Right atrium auricular region (tissue), 2 donors: ENCODE measurements at regions not wholly inside any gene's neighbourhood (a gene's known extent, or its start where the extent isn't known, plus 50 kb on each side); places are given as distances from the start of the nearest gene placed in this dataset.

ENCODE experiments used
- DNase-seq: peaks from one replicate; pipeline ENCODE4 v3.0.0-alpha.2; 2019; ENCODE audit warnings: low spot score
- H3K27ac ChIP-seq, 2 donors: fragments of 200-600 bp; sonication (generic); 1 replicate in 1 of 2; 2 replicates in 1 of 2; pipeline ENCODE4 v1.5.1; 2016 to 2019
- H3K27me3 ChIP-seq, 2 donors: fragments of 200-600 bp; sonication (generic); one replicate each; pipeline versions ENCODE4 v1.5.1 to v1.6.0; 2017 to 2019
- H3K36me3 ChIP-seq: fragments of 200-600 bp; sonication (generic); one replicate; pipeline ENCODE4 v1.5.1; 2016
- H3K4me1 ChIP-seq, 2 donors: fragments of 200-600 bp; sonication (generic); one replicate each; pipeline versions ENCODE4 v1.5.1 to v1.6.0; 2017 to 2019
- H3K4me3 ChIP-seq, 2 donors: fragments of 200-600 bp; sonication (generic); 1 replicate in 1 of 2; 2 replicates in 1 of 2; pipeline ENCODE4 v1.5.1; 2017 to 2019; ENCODE audit warnings: mild to moderate bottlenecking in 1 of 2, moderate library complexity in 1 of 2
- H3K9me3 ChIP-seq, 2 donors: fragments of 200-600 bp; sonication (generic); one replicate each; pipeline ENCODE4 v1.5.1; 2019
- CTCF ChIP-seq, 2 donors: fragments of 200-600 bp; sonication (generic); IDR thresholded peaks; one replicate each; pipeline ENCODE4 v1.5.1; 2019; ENCODE audit warnings: antibody characterized with exemption in 2 of 2

GRCh38 chr1:187854457-187854856 is 1025.7 kb downstream of the PLA2G4A start:
- no peaks in the 10 kb centered on the region for H3K9me3 ChIP-seq
- H3K4me1 ChIP-seq, result no peaks in the 10 kb centered on the region
- no peaks in the 10 kb centered on the region for H3K36me3 ChIP-seq
- H3K27ac ChIP-seq, result no peak overlapping the region
- no peak overlapping the region for H3K4me3 ChIP-seq
- no peak for DNase-seq
- no peak for TF ChIP-seq CTCF (IDR thresholded peaks at IDR 0.05)
- H3K27me3 ChIP-seq, result no peaks in the 10 kb centered on the region

- no peak for DNase-seq
- H3K27me3 ChIP-seq, result no peaks in the 10 kb centered on the region
- TF ChIP-seq CTCF (IDR thresholded peaks at IDR 0.05), result no peak
- no peak overlapping the region for H3K4me3 ChIP-seq
- H3K9me3 ChIP-seq, result no peaks in the 10 kb centered on the region
- no peaks in the 10 kb centered on the region for H3K36me3 ChIP-seq
- no peak overlapping the region for H3K27ac ChIP-seq
- no peaks in the 10 kb centered on the region for H3K4me1 ChIP-seq
Measured at GRCh38 chr1:187862506-187862905, 1033.8 kb downstream of the PLA2G4A start.

- DNase-seq, result no peak
- Histone ChIP-seq H3K4me3 (no peak overlapping the region), H3K27me3 (no peaks in the 10 kb centered on the region), H3K36me3 (no peaks in the 10 kb centered on the region), H3K4me1 (no peaks in the 10 kb centered on the region), H3K27ac (no peak overlapping the region), H3K9me3 (no peaks in the 10 kb centered on the region)
- no peak for TF ChIP-seq CTCF (IDR thresholded peaks at IDR 0.05)
Measured at GRCh38 chr1:187870552-187870951, 1041.8 kb downstream of the PLA2G4A start.

GRCh38 chr1:187871177-187871845 is 1042.6 kb downstream of the PLA2G4A start:
- Histone ChIP-seq H3K4me3 (no peak overlapping the region), H3K36me3 (no peaks in the 10 kb centered on the region), H3K9me3 (no peaks in the 10 kb centered on the region), H3K4me1 (no peaks in the 10 kb centered on the region), H3K27ac (no peak overlapping the region), H3K27me3 (no peaks in the 10 kb centered on the region)
- no peak for DNase-seq
- TF ChIP-seq CTCF (IDR thresholded peaks at IDR 0.05), result no peak

- no peaks in the 10 kb centered on the region for H3K4me1 ChIP-seq
- no peaks in the 10 kb centered on the region for H3K9me3 ChIP-seq
- no peaks in the 10 kb centered on the region for H3K36me3 ChIP-seq
- no peak overlapping the region for H3K27ac ChIP-seq
- DNase-seq, result no peak
- H3K27me3 ChIP-seq, result no peaks in the 10 kb centered on the region
- no peak for TF ChIP-seq CTCF (IDR thresholded peaks at IDR 0.05)
- no peak overlapping the region for H3K4me3 ChIP-seq
Measured at GRCh38 chr1:187872550-187872949, 1043.8 kb downstream of the PLA2G4A start.

GRCh38 chr1:187873126-187873525 is 1044.4 kb downstream of the PLA2G4A start:
- Histone ChIP-seq H3K36me3 (no peaks in the 10 kb centered on the region), H3K4me1 (no peaks in the 10 kb centered on the region), H3K27ac (no peak overlapping the region), H3K4me3 (no peak overlapping the region), H3K27me3 (no peaks in the 10 kb centered on the region), H3K9me3 (no peaks in the 10 kb centered on the region)
- DNase-seq, result no peak
- TF ChIP-seq CTCF (IDR thresholded peaks at IDR 0.05), result no peak
